ENCODE measurements at regions not wholly inside any gene's neighbourhood (a gene's known extent, or its start where the extent isn't known, plus 50 kb on each side); places are given as distances from the start of the nearest gene placed in this dataset.

DNA sequence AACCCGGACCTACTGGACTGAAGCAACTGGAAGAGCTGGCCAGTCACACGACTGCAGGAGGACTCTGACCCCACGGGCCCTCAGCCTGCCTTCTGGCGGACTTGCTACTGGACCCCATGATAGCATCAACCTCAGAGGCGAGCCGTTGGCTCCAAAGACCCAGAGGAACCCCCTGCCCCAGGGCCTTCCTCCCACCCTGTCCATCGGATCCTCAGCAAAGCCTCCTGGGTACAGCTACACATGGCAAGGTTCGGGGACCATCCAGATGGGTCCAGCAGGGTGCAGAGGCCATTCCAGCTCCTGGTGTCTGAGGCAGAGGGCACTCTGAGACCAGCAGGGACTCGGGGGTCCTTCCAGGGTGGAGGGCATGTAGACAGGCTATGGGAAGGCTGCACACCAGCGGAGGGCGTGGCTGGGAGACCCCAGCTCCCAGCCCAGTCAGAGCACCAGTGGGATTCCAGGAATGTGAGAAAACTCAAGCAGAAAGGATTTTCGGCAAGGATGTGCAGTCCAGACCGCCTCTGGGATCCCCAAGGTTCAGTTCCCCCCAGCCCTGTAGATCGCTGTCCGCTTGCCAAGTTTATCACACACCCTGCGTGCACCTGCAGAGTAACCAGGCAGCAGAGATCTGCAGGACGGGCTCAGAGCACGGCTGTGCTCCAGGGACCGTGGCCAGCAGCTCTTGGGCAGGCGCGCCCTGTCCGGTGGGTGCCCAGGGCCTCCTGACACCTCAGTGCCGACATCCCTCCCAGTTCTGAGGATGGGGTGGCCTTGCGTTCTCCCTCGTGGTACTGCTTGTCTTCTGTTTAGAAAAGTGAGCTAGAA lies 89.8 kb upstream of the PPP2R2D start:
- TF ChIP-seq, protein P1, sequence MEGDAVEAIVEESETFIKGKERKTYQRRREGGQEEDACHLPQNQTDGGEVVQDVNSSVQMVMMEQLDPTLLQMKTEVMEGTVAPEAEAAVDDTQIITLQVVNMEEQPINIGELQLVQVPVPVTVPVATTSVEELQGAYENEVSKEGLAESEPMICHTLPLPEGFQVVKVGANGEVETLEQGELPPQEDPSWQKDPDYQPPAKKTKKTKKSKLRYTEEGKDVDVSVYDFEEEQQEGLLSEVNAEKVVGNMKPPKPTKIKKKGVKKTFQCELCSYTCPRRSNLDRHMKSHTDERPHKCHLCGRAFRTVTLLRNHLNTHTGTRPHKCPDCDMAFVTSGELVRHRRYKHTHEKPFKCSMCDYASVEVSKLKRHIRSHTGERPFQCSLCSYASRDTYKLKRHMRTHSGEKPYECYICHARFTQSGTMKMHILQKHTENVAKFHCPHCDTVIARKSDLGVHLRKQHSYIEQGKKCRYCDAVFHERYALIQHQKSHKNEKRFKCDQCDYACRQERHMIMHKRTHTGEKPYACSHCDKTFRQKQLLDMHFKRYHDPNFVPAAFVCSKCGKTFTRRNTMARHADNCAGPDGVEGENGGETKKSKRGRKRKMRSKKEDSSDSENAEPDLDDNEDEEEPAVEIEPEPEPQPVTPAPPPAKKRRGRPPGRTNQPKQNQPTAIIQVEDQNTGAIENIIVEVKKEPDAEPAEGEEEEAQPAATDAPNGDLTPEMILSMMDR (IDR thresholded peaks at IDR 0.05; ENCODE audit: low read length) = no peak
- TF ChIP-seq EZH2phosphoT487 (IDR thresholded peaks at IDR 0.05; ENCODE audit: low read length) (no peak), EZH2 (optimal IDR thresholded peaks at IDR 0.05; ENCODE audit: low read depth, low read length) (no peak)

Data from MM.1S (cell line).